ENCODE measurements at regions not wholly inside any gene's neighbourhood (a gene's known extent, or its start where the extent isn't known, plus 50 kb on each side); places are given as distances from the start of the nearest gene placed in this dataset.
"Not testable (repeated sequence)": the region's sequence is repeated elsewhere in the genome, so short reads cannot be mapped to it uniquely, and the experiment has no call there.

- Histone ChIP-seq H3K9ac (no peak overlapping the region), H3K9me3 (ENCODE audit: low read depth) (no peaks in the 10 kb centered on the region), H3K36me3 (no peaks in the 10 kb centered on the region), H3K4me2 (no peak overlapping the region), H3K27ac (no peak overlapping the region), H3K4me1 (no peaks in the 10 kb centered on the region), H4K20me1 (ENCODE audit: low read depth) (no peaks in the 10 kb centered on the region), H3F3A (ENCODE audit: low read depth) (no peaks in the 10 kb centered on the region), H2AFZ (replicated peaks) (no peak overlapping the region), H3K27me3 (no peaks in the 10 kb centered on the region), H3K79me2 (ENCODE audit: low read depth) (no peaks in the 10 kb centered on the region), H3K4me3 (no peak overlapping the region)
- Mint-ChIP-seq H3K9me3 (no peaks in the 10 kb centered on the region), H3K27me3 (ENCODE audit: insufficient read depth, low read depth) (no peaks in the 10 kb centered on the region), H3K4me3 (no peak overlapping the region), H3K36me3 (no peaks in the 10 kb centered on the region), H3K27ac (no peak overlapping the region), H3K4me1 (peaks cover 5% of the 10 kb centered on the region)
- DNase-seq (ENCODE audit: low spot score) = no peak
- no peak for TF ChIP-seq EZH2 (IDR thresholded peaks at IDR 0.05)
- TF ChIP-seq CTCF (IDR thresholded peaks at IDR 0.05) = no peak
- TF ChIP-seq EZH2phosphoT487 (IDR thresholded peaks at IDR 0.05) = no peak
Measured at GRCh38 chr5:87195104-87195591, 72.5 kb upstream of the RASA1 start.

GRCh38 chr5:87195616-87196015 is 72.1 kb upstream of the RASA1 start:
- H3K9me3 ChIP-seq (ENCODE audit: low read depth) = no peaks in the 10 kb centered on the region
- H3K79me2 ChIP-seq (ENCODE audit: low read depth) = no peaks in the 10 kb centered on the region
- H3K4me3 Mint-ChIP-seq = no peak overlapping the region
- no peaks in the 10 kb centered on the region for H3K4me1 ChIP-seq
- DNase-seq (ENCODE audit: low spot score) = no peak
- H2AFZ ChIP-seq (replicated peaks) = no peak overlapping the region
- H3K4me1 Mint-ChIP-seq = peaks cover 5% of the 10 kb centered on the region
- H3K27ac Mint-ChIP-seq = no peak overlapping the region
- no peaks in the 10 kb centered on the region for H3K36me3 ChIP-seq
- H3K4me3 ChIP-seq = no peak overlapping the region
- H4K20me1 ChIP-seq (ENCODE audit: low read depth) = no peaks in the 10 kb centered on the region
- no peaks in the 10 kb centered on the region for H3K36me3 Mint-ChIP-seq
- no peaks in the 10 kb centered on the region for H3K9me3 Mint-ChIP-seq
- no peak overlapping the region for H3K9ac ChIP-seq
- H3F3A ChIP-seq (ENCODE audit: low read depth) = no peaks in the 10 kb centered on the region
- H3K27ac ChIP-seq = no peak overlapping the region
- no peaks in the 10 kb centered on the region for H3K27me3 Mint-ChIP-seq (ENCODE audit: insufficient read depth, low read depth)
- TF ChIP-seq EZH2 (IDR thresholded peaks at IDR 0.05) (no peak), CTCF (IDR thresholded peaks at IDR 0.05) (no peak), EZH2phosphoT487 (IDR thresholded peaks at IDR 0.05) (no peak)
- H3K27me3 ChIP-seq = no peaks in the 10 kb centered on the region
- no peak overlapping the region for H3K4me2 ChIP-seq

- no peak for TF ChIP-seq EZH2phosphoT487 (IDR thresholded peaks at IDR 0.05)
- no peak for TF ChIP-seq CTCF (IDR thresholded peaks at IDR 0.05)
- TF ChIP-seq EZH2 (IDR thresholded peaks at IDR 0.05) = no peak
- no peak overlapping the region for H3K27ac ChIP-seq
- H3K36me3 Mint-ChIP-seq = no peaks in the 10 kb centered on the region
- no peaks in the 10 kb centered on the region for H4K20me1 ChIP-seq (ENCODE audit: low read depth)
- H3K27me3 Mint-ChIP-seq (ENCODE audit: insufficient read depth, low read depth) = no peaks in the 10 kb centered on the region
- no peaks in the 10 kb centered on the region for H3F3A ChIP-seq (ENCODE audit: low read depth)
- H3K4me1 ChIP-seq = no peaks in the 10 kb centered on the region
- no peak overlapping the region for H3K4me3 Mint-ChIP-seq
- no peak overlapping the region for H3K9ac ChIP-seq
- no peak overlapping the region for H3K27ac Mint-ChIP-seq
- H2AFZ ChIP-seq (replicated peaks) = no peak overlapping the region
- no peaks in the 10 kb centered on the region for H3K9me3 Mint-ChIP-seq
- H3K36me3 ChIP-seq = no peaks in the 10 kb centered on the region
- H3K79me2 ChIP-seq (ENCODE audit: low read depth) = no peaks in the 10 kb centered on the region
- peaks cover 5% of the 10 kb centered on the region for H3K4me1 Mint-ChIP-seq
- H3K4me2 ChIP-seq = no peak overlapping the region
- no peaks in the 10 kb centered on the region for H3K9me3 ChIP-seq (ENCODE audit: low read depth)
- no peaks in the 10 kb centered on the region for H3K27me3 ChIP-seq
- H3K4me3 ChIP-seq = no peak overlapping the region
- DNase-seq (ENCODE audit: low spot score) = no peak
Measured at GRCh38 chr5:87198010-87198409, 69.7 kb upstream of the RASA1 start.

GRCh38 chr5:87199246-87199645 is 68.4 kb upstream of the RASA1 start:
- DNase-seq (ENCODE audit: low spot score); H3F3A ChIP-seq (ENCODE audit: low read depth); H3K4me3 ChIP-seq; H2AFZ ChIP-seq (replicated peaks); H3K9me3 ChIP-seq (ENCODE audit: low read depth); H3K27ac ChIP-seq; H3K27me3 ChIP-seq; H3K9me3 Mint-ChIP-seq; H3K9ac ChIP-seq; H3K36me3 ChIP-seq; H3K36me3 Mint-ChIP-seq; H3K4me1 Mint-ChIP-seq; H3K79me2 ChIP-seq (ENCODE audit: low read depth); H3K4me1 ChIP-seq; H4K20me1 ChIP-seq (ENCODE audit: low read depth); H3K4me3 Mint-ChIP-seq; H3K27ac Mint-ChIP-seq; H3K27me3 Mint-ChIP-seq (ENCODE audit: insufficient read depth, low read depth); H3K4me2 ChIP-seq: not testable (repeated sequence)

GRCh38 chr5:87199704-87200103 is 68.0 kb upstream of the RASA1 start:
- H4K20me1 ChIP-seq (ENCODE audit: low read depth) = not testable (repeated sequence)

More at GRCh38 chr5:87199704-87200103, 68.0 kb upstream of the RASA1 start:
- not testable (repeated sequence) for H3K36me3 ChIP-seq; H3K4me3 ChIP-seq; H2AFZ ChIP-seq (replicated peaks); H3K4me1 Mint-ChIP-seq; H3K9ac ChIP-seq; H3F3A ChIP-seq (ENCODE audit: low read depth); DNase-seq (ENCODE audit: low spot score); H3K9me3 ChIP-seq (ENCODE audit: low read depth); H3K4me3 Mint-ChIP-seq; H3K4me1 ChIP-seq; H3K27ac Mint-ChIP-seq; H3K4me2 ChIP-seq; H3K79me2 ChIP-seq (ENCODE audit: low read depth); H3K36me3 Mint-ChIP-seq; H3K27me3 ChIP-seq; H3K27ac ChIP-seq; H3K9me3 Mint-ChIP-seq; H3K27me3 Mint-ChIP-seq (ENCODE audit: insufficient read depth, low read depth)
